ENCODE measurements at regions not wholly inside any gene's neighbourhood (a gene's known extent, or its start where the extent isn't known, plus 50 kb on each side); places are given as distances from the start of the nearest gene placed in this dataset.

DNA sequence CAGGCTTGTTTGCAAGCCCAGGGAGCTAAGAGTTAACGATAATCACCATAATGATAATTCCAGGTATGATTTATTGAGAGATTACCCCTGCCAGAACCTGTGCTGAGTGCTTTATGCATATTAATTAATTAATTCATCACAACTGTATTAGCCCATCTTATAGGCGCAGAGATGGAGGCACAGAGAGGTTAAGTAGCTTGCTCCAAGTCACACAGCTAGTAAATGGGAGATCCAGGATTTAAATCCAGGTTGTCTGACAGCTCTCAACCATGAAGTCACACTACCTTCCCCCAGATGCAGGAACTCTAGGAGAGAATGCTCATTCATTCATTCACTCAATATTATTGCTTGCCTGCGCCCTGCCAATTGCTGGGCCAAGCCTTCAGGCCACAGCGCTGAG lies 84.5 kb downstream of the FAM241B start:
- in situ Hi-C loops (cut with HindIII; ENCODE audit: low pct_unique_long_range_greater_than_20kb, low sequenced_read_pairs) (no loop called here), intact Hi-C loops (cut with micrococcal nuclease; ENCODE audit: unreplicated experiment) (no loop called here)
- Histone ChIP-seq H3K4me3 (ENCODE audit: low read depth in 2 of 2, low read length in 2 of 2) (no peak overlapping the region), H3K4me1 (ENCODE audit: control insufficient read depth, insufficient read depth, low read length) (no peaks in the 10 kb centered on the region), H3K36me3 (ENCODE audit: control insufficient read depth, insufficient read depth, low read length) (no peaks in the 10 kb centered on the region), H3K27me3 (ENCODE audit: control insufficient read depth, insufficient read depth, low read length) (peaks cover 6% of the 10 kb centered on the region), H3K9me3 (ENCODE audit: control insufficient read depth, insufficient read depth, low read depth, low read length) (no peaks in the 10 kb centered on the region), H3K27ac (ENCODE audit: low read length) (no peak overlapping the region)
- BruUV-seq (replicated peaks), result no TSS peak
- DNase-seq (ENCODE audit: low read depth, low spot score) (no peak), ATAC-seq (no peak)
- ChIA-PET POLR2A (no interaction called here), CTCF (interaction anchor here (0.9 kb wide), 1 partner anchor 199 kb away, joined by 3 read pairs; no protein-coding TSS in a partner anchor)
- no peak for TF ChIP-seq POLR2AphosphoS5 (IDR thresholded peaks at IDR 0.05; ENCODE audit: low read depth, low read length)
- TF ChIP-seq TCF7L2 (IDR thresholded peaks at IDR 0.05; ENCODE audit: low read depth, low read length), result no peak
- TF ChIP-seq, protein P1, sequence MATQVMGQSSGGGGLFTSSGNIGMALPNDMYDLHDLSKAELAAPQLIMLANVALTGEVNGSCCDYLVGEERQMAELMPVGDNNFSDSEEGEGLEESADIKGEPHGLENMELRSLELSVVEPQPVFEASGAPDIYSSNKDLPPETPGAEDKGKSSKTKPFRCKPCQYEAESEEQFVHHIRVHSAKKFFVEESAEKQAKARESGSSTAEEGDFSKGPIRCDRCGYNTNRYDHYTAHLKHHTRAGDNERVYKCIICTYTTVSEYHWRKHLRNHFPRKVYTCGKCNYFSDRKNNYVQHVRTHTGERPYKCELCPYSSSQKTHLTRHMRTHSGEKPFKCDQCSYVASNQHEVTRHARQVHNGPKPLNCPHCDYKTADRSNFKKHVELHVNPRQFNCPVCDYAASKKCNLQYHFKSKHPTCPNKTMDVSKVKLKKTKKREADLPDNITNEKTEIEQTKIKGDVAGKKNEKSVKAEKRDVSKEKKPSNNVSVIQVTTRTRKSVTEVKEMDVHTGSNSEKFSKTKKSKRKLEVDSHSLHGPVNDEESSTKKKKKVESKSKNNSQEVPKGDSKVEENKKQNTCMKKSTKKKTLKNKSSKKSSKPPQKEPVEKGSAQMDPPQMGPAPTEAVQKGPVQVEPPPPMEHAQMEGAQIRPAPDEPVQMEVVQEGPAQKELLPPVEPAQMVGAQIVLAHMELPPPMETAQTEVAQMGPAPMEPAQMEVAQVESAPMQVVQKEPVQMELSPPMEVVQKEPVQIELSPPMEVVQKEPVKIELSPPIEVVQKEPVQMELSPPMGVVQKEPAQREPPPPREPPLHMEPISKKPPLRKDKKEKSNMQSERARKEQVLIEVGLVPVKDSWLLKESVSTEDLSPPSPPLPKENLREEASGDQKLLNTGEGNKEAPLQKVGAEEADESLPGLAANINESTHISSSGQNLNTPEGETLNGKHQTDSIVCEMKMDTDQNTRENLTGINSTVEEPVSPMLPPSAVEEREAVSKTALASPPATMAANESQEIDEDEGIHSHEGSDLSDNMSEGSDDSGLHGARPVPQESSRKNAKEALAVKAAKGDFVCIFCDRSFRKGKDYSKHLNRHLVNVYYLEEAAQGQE (IDR thresholded peaks at IDR 0.05; ENCODE audit: insufficient read depth in 1 of 2, low read depth in 2 of 2, low read length in 1 of 2), result no peak
- TF ChIP-seq SIN3A (IDR thresholded peaks at IDR 0.05; ENCODE audit: borderline replicate concordance, insufficient read depth, low read depth, low read length), result no peak
- TF ChIP-seq, protein P2, sequence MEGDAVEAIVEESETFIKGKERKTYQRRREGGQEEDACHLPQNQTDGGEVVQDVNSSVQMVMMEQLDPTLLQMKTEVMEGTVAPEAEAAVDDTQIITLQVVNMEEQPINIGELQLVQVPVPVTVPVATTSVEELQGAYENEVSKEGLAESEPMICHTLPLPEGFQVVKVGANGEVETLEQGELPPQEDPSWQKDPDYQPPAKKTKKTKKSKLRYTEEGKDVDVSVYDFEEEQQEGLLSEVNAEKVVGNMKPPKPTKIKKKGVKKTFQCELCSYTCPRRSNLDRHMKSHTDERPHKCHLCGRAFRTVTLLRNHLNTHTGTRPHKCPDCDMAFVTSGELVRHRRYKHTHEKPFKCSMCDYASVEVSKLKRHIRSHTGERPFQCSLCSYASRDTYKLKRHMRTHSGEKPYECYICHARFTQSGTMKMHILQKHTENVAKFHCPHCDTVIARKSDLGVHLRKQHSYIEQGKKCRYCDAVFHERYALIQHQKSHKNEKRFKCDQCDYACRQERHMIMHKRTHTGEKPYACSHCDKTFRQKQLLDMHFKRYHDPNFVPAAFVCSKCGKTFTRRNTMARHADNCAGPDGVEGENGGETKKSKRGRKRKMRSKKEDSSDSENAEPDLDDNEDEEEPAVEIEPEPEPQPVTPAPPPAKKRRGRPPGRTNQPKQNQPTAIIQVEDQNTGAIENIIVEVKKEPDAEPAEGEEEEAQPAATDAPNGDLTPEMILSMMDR (IDR thresholded peaks at IDR 0.05), result no peak

DNA sequence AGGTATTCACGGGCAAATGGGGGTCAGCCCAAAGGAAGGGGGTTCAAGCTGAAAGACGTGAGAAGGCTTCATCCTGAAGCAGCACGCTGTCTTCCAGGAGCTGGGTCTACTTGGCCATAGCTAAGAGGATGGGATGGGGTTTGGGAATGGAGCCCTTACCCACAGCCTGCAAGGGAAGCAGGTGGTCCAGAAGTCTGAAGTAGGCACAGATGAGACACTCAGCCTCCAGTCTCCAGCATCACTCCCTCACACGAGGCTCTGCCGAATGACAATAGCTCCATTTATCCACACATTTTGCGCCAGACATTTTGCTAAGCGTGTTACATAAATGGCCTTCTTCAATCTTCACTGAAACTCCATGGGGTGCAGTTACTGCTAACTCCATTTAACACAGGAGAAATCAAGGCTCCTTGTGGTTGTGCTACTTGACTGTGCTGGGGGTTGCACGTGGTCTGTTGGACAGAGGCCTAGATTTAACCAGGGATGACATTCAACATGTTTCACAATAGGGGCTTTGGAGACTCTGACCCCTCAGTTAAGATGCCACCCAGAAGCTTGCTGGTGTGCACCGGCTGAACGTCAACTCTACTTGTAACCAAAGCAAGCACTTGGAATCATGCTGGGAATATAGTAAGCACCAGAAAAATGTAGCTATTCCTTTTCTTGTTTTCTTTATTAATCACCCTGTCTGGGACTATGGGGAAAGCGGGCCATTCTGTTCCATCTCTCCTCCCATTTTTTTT lies 85.3 kb downstream of the FAM241B start:
- Histone ChIP-seq H3K4me1 (ENCODE audit: control insufficient read depth, insufficient read depth, low read length) (no peaks in the 10 kb centered on the region), H3K27me3 (ENCODE audit: control insufficient read depth, insufficient read depth, low read length) (peaks cover 3% of the 10 kb centered on the region), H3K9me3 (ENCODE audit: control insufficient read depth, insufficient read depth, low read depth, low read length) (no peaks in the 10 kb centered on the region), H3K4me3 (ENCODE audit: low read depth in 2 of 2, low read length in 2 of 2) (no peak overlapping the region), H3K27ac (ENCODE audit: low read length) (no peak overlapping the region), H3K36me3 (ENCODE audit: control insufficient read depth, insufficient read depth, low read length) (no peaks in the 10 kb centered on the region)
- ChIA-PET POLR2A (no interaction called here), CTCF (interaction anchor here (1.6 kb wide), 1 partner anchor 19 kb away, joined by 4 read pairs; no protein-coding TSS in a partner anchor)
- BruUV-seq (replicated peaks), result no TSS peak
- intact Hi-C loops (cut with micrococcal nuclease; ENCODE audit: unreplicated experiment), result no loop called here
- no peak for ATAC-seq
- in situ Hi-C loops (cut with HindIII; ENCODE audit: low pct_unique_long_range_greater_than_20kb, low sequenced_read_pairs), result no loop called here
- DNase-seq (ENCODE audit: low read depth, low spot score), result no peak
- TF ChIP-seq SIN3A (IDR thresholded peaks at IDR 0.05; ENCODE audit: borderline replicate concordance, insufficient read depth, low read depth, low read length), result no peak
- TF ChIP-seq, protein P1 (IDR thresholded peaks at IDR 0.05; ENCODE audit: insufficient read depth in 1 of 2, low read depth in 2 of 2, low read length in 1 of 2), result no peak
- TF ChIP-seq, protein P2 (IDR thresholded peaks at IDR 0.05), result no peak

All from Panc1 (cell line).